ENCODE measurements at regions not wholly inside any gene's neighbourhood (a gene's known extent, or its start where the extent isn't known, plus 50 kb on each side); places are given as distances from the start of the nearest gene placed in this dataset.

DNA sequence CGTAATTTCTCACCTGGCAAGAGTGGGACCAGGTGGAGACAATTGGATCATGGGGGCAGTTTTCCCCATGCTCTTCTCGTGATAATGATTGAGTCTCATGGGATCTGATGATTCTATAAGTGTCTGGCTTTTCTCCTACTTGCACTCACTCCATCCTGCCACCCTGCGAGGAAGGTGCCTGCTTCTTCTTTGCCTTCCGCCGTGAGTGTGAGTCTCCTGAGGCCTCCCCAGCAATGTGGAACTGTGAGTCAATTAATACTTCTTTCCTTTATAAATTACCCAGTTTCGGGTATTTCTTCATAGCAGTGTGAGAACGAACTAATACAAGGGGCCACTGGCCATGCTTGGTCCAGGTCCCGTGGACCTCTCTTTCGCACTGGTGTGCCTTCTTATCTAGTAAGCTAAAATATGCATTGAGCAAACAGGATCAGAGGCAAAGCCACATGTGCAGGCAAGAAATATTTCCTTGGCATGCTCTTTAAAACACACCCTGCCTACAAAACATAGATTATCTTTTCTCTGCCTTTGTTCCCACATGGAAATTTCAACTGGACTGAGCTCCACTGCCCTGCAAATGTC lies 821.1 kb downstream of the TRIB2 start:
- TF ChIP-seq TEAD4 (IDR thresholded peaks at IDR 0.05; ENCODE audit: low read depth, low read length) (no peak), EZH2 (IDR thresholded peaks at IDR 0.05; ENCODE audit: low read depth, low read length, severe bottlenecking) (no peak), POLR2A (IDR thresholded peaks at IDR 0.05; ENCODE audit: control extremely low read depth in 1 of 2, low read depth in 2 of 2, low read length in 2 of 2) (no peak), SUZ12 (IDR thresholded peaks at IDR 0.05; ENCODE audit: low read length) (no peak)
- TF ChIP-seq, protein P1, sequence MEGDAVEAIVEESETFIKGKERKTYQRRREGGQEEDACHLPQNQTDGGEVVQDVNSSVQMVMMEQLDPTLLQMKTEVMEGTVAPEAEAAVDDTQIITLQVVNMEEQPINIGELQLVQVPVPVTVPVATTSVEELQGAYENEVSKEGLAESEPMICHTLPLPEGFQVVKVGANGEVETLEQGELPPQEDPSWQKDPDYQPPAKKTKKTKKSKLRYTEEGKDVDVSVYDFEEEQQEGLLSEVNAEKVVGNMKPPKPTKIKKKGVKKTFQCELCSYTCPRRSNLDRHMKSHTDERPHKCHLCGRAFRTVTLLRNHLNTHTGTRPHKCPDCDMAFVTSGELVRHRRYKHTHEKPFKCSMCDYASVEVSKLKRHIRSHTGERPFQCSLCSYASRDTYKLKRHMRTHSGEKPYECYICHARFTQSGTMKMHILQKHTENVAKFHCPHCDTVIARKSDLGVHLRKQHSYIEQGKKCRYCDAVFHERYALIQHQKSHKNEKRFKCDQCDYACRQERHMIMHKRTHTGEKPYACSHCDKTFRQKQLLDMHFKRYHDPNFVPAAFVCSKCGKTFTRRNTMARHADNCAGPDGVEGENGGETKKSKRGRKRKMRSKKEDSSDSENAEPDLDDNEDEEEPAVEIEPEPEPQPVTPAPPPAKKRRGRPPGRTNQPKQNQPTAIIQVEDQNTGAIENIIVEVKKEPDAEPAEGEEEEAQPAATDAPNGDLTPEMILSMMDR (IDR thresholded peaks at IDR 0.05; ENCODE audit: control extremely low read depth in 1 of 3, insufficient read depth in 1 of 3, low read depth in 1 of 3, low read length in 3 of 3), result no peak

Measured in H1 (cell line).